Keratinocyte (primary cell): ENCODE measurements at regions not wholly inside any gene's neighbourhood (a gene's known extent, or its start where the extent isn't known, plus 50 kb on each side); places are given as distances from the start of the nearest gene placed in this dataset.

ENCODE experiments used
- DNase-seq: peaks from one replicate; pipeline ENCODE4 v3.0.0-alpha.2; 2011; ENCODE audit warnings: low read depth, missing footprints, low spot score
- FAIRE-seq: peaks from 2 replicates; lab custom pipeline; 2011; peaks lifted over from hg19 to GRCh38; lab: Jason Lieb, UNC
- H2AFZ ChIP-seq: 2 replicates; pipeline ENCODE4 v1.6.0; 2012; ENCODE audit warnings: low read length, control low read depth, inconsistent platforms; ENCODE audit not compliant: control insufficient read depth
- H3K27ac ChIP-seq: 2 replicates; pipeline ENCODE4 v1.5.1; 2011; ENCODE audit warnings: low read length; ENCODE audit not compliant: control insufficient read depth, insufficient read depth
- H3K27me3 ChIP-seq: 3 replicates; pipeline ENCODE4 v1.6.0; 2011; ENCODE audit warnings: low read length; ENCODE audit not compliant: control insufficient read depth, insufficient read depth; ENCODE audit errors: extremely low read depth
- H3K36me3 ChIP-seq, 2 experiments: 2 replicates in 1 of 2; 3 replicates in 1 of 2; pipeline ENCODE4 v1.5.1; 2011; ENCODE audit warnings: low read length in 2 of 2, mild to moderate bottlenecking in 1 of 2; ENCODE audit not compliant: control insufficient read depth in 2 of 2, insufficient read depth in 2 of 2; ENCODE audit errors: extremely low read depth in 1 of 2
- H3K4me1 ChIP-seq: 3 replicates; pipeline ENCODE4 v1.5.1; 2011; ENCODE audit warnings: low read length; ENCODE audit not compliant: control insufficient read depth, insufficient read depth; ENCODE audit errors: extremely low read depth
- H3K4me2 ChIP-seq: 3 replicates; pipeline ENCODE4 v1.6.0; 2011; ENCODE audit warnings: low read depth, low read length; ENCODE audit not compliant: control insufficient read depth, insufficient read depth; ENCODE audit errors: extremely low read depth
- H3K4me3 ChIP-seq, 3 experiments: fragments of 200-600 bp in 1 of 3; sonication (generic) in 1 of 3; 2 replicates in 2 of 3; 3 replicates in 1 of 3; pipeline ENCODE4 v1.5.1; 2011 to 2016; ENCODE audit warnings: low read length in 3 of 3, mild to moderate bottlenecking in 3 of 3, control low read depth in 2 of 3, inconsistent platforms in 1 of 3, low read depth in 1 of 3, mixed read lengths in 1 of 3, mixed run types in 1 of 3, moderate library complexity in 1 of 3; ENCODE audit not compliant: control insufficient read depth in 2 of 3, insufficient read depth in 2 of 3; ENCODE audit errors: extremely low read depth in 1 of 3
- H3K79me2 ChIP-seq: 2 replicates; pipeline ENCODE4 v1.6.0; 2012; ENCODE audit warnings: low read length; ENCODE audit not compliant: control insufficient read depth, insufficient read depth
- H3K9ac ChIP-seq: 3 replicates; pipeline ENCODE4 v1.6.0; 2011; ENCODE audit warnings: low read length; ENCODE audit not compliant: control insufficient read depth, insufficient read depth; ENCODE audit errors: extremely low read depth
- H3K9me1 ChIP-seq: 3 replicates; pipeline ENCODE4 v1.6.0; 2011; ENCODE audit warnings: low read length; ENCODE audit not compliant: control insufficient read depth, insufficient read depth; ENCODE audit errors: extremely low read depth
- H3K9me3 ChIP-seq: 2 replicates; pipeline ENCODE4 v1.5.1; 2012; ENCODE audit warnings: low read depth, low read length; ENCODE audit not compliant: control insufficient read depth
- H4K20me1 ChIP-seq: 3 replicates; pipeline ENCODE4 v1.6.0; 2011; ENCODE audit warnings: low read length; ENCODE audit not compliant: control insufficient read depth, insufficient read depth; ENCODE audit errors: extremely low read depth
- CTCF ChIP-seq, 3 experiments: IDR thresholded peaks in 1 of 3; conservative IDR thresholded peaks in 1 of 3; optimal IDR thresholded peaks in 1 of 3; 2 replicates in 2 of 3; 3 replicates in 1 of 3; pipeline versions ENCODE3 to v1.5.1; 2011; ENCODE audit warnings: low read length in 3 of 3, mild to moderate bottlenecking in 3 of 3, moderate library complexity in 2 of 3, control low read depth in 1 of 3, inconsistent platforms in 1 of 3; ENCODE audit not compliant: insufficient read depth in 2 of 3; ENCODE audit errors: extremely low read depth in 1 of 3
- EZH2 ChIP-seq: IDR thresholded peaks from one replicate; pipeline ENCODE4 v1.6.1; 2012; ENCODE audit warnings: inconsistent platforms, mild to moderate bottlenecking, low read length, moderate library complexity
- dilution Hi-C: fragments of 300-500 bp; cut with MboI; formaldehyde crosslinking; loops from one replicate; pipeline ENCODE4 v1.7.0; 2020; ENCODE audit warnings: low sequenced_read_pairs; ENCODE audit not compliant: extremely low pct_ligation_motif_present

GRCh38 chr5:101418713-101419118 lies 515.6 kb upstream of the ST8SIA4 start:
- no peak for TF ChIP-seq EZH2
- TF ChIP-seq CTCF (optimal IDR thresholded peaks at IDR 0.05 in 1 of 3, IDR thresholded peaks at IDR 0.05 in 1 of 3, conservative IDR thresholded peaks at IDR 0.05 in 1 of 3; ENCODE audit: extremely low read depth in 1 of 3, insufficient read depth in 2 of 3, low read length in 3 of 3), result no peak
- Histone ChIP-seq H3K27ac (no peak overlapping the region), H3K79me2 (no peaks in the 10 kb centered on the region), H3K36me3 (no peaks in the 10 kb centered on the region), H2AFZ (no peak overlapping the region), H3K4me3 (no peak overlapping the region), H3K9ac (no peak overlapping the region), H3K27me3 (no peaks in the 10 kb centered on the region), H3K4me1 (no peaks in the 10 kb centered on the region), H3K9me1 (no peaks in the 10 kb centered on the region), H4K20me1 (no peaks in the 10 kb centered on the region), H3K9me3 (no peaks in the 10 kb centered on the region), H3K4me2 (no peak overlapping the region)
- FAIRE-seq (no peak), DNase-seq (no peak)
- dilution Hi-C loops, result no loop called here

GRCh38 chr5:101404531-101404930 lies 501.4 kb upstream of the ST8SIA4 start:
- H3K9me3 ChIP-seq, result no peaks in the 10 kb centered on the region
- no peaks in the 10 kb centered on the region for H3K79me2 ChIP-seq
- no peak overlapping the region for H3K27ac ChIP-seq
- H2AFZ ChIP-seq, result no peak overlapping the region
- no peaks in the 10 kb centered on the region for H4K20me1 ChIP-seq
- H3K9me1 ChIP-seq, result no peaks in the 10 kb centered on the region
- H3K4me1 ChIP-seq, result no peaks in the 10 kb centered on the region
- no peaks in the 10 kb centered on the region for H3K36me3 ChIP-seq
- dilution Hi-C loops, result no loop called here
- H3K4me2 ChIP-seq, result no peak overlapping the region
- no peaks in the 10 kb centered on the region for H3K27me3 ChIP-seq
- no peak for TF ChIP-seq EZH2
- TF ChIP-seq CTCF (optimal IDR thresholded peaks at IDR 0.05 in 1 of 3, IDR thresholded peaks at IDR 0.05 in 1 of 3, conservative IDR thresholded peaks at IDR 0.05 in 1 of 3; ENCODE audit: extremely low read depth in 1 of 3, insufficient read depth in 2 of 3, low read length in 3 of 3), result no peak
- no peak overlapping the region for H3K4me3 ChIP-seq
- DNase-seq (no peak), FAIRE-seq (no peak)
- H3K9ac ChIP-seq, result no peak overlapping the region
